DND-41 (cell line): ENCODE measurements at regions not wholly inside any gene's neighbourhood (a gene's known extent, or its start where the extent isn't known, plus 50 kb on each side); places are given as distances from the start of the nearest gene placed in this dataset.

Source experiments
- ATAC-seq: fragments of 200-7000 bp; cut with Tn5 transposase; 3 replicates; pipeline ENCODE4 v1.9.1; 2021; ENCODE audit warnings: low read depth; ENCODE audit not compliant: insufficient read depth
- DNase-seq: peaks from one replicate; pipeline ENCODE4 v3.0.0-alpha.2; 2020
- H2AFZ ChIP-seq: 2 replicates; pipeline ENCODE4 v1.6.0; 2012; ENCODE audit warnings: low read depth, low read length
- H3K27ac ChIP-seq: 2 replicates; pipeline ENCODE4 v1.5.1; 2012; ENCODE audit warnings: low read length, inconsistent platforms
- H3K27me3 ChIP-seq: fragments of 200-600 bp; sonication (generic); 2 replicates; pipeline ENCODE4 v1.6.0; 2012; ENCODE audit warnings: low read length, mild to moderate bottlenecking, inconsistent platforms; ENCODE audit not compliant: insufficient read depth, poor library complexity
- H3K36me3 ChIP-seq: 2 replicates; pipeline ENCODE4 v1.5.1; 2012; ENCODE audit warnings: low read length, inconsistent platforms; ENCODE audit not compliant: insufficient read depth
- H3K4me1 ChIP-seq: 2 replicates; pipeline ENCODE4 v1.5.1; 2012; ENCODE audit warnings: mild to moderate bottlenecking, low read length; ENCODE audit not compliant: insufficient read depth
- H3K4me2 ChIP-seq: 2 replicates; pipeline ENCODE4 v1.6.0; 2012; ENCODE audit warnings: mild to moderate bottlenecking, moderate library complexity, low read length, inconsistent platforms; ENCODE audit not compliant: insufficient read depth
- H3K4me3 ChIP-seq, 2 experiments: fragments of 200-600 bp in 1 of 2; shearing (Covaris generic) in 1 of 2; 2 replicates each; pipeline ENCODE4 v1.5.1; 2012 to 2016; ENCODE audit warnings: inconsistent platforms in 2 of 2, low read length in 2 of 2, mild to moderate bottlenecking in 2 of 2, low read depth in 1 of 2, moderate library complexity in 1 of 2
- H3K79me2 ChIP-seq: 2 replicates; pipeline ENCODE4 v1.6.0; 2012; ENCODE audit warnings: low read length, inconsistent platforms; ENCODE audit not compliant: insufficient read depth
- H3K9ac ChIP-seq: 2 replicates; pipeline ENCODE4 v1.6.0; 2012; ENCODE audit warnings: low read depth, mild to moderate bottlenecking, inconsistent platforms, low read length, moderate library complexity
- H3K9me3 ChIP-seq: 2 replicates; pipeline ENCODE4 v1.5.1; 2012; ENCODE audit warnings: low read length, moderate library complexity, mild to moderate bottlenecking, inconsistent platforms; ENCODE audit not compliant: insufficient read depth, severe bottlenecking
- H4K20me1 ChIP-seq: 2 replicates; pipeline ENCODE4 v1.6.0; 2012; ENCODE audit warnings: low read length; ENCODE audit not compliant: insufficient read depth
- EZH2 ChIP-seq: IDR thresholded peaks from 3 replicates; pipeline ENCODE4 v1.6.1; 2012; ENCODE audit warnings: borderline replicate concordance, low read depth, mild to moderate bottlenecking, moderate library complexity, low read length, inconsistent platforms; ENCODE audit not compliant: severe bottlenecking
- TF ChIP-seq, protein P1 (sequence below): IDR thresholded peaks from 2 replicates; pipeline ENCODE4 v1.5.1; 2012; ENCODE audit warnings: borderline replicate concordance, low read length, moderate library complexity, mild to moderate bottlenecking; ENCODE audit not compliant: poor library complexity, severe bottlenecking; ENCODE audit errors: extremely low read depth

- H4K20me1 ChIP-seq, result no peaks in the 10 kb centered on the region
- no peak overlapping the region for H2AFZ ChIP-seq
- TF ChIP-seq, protein P1, sequence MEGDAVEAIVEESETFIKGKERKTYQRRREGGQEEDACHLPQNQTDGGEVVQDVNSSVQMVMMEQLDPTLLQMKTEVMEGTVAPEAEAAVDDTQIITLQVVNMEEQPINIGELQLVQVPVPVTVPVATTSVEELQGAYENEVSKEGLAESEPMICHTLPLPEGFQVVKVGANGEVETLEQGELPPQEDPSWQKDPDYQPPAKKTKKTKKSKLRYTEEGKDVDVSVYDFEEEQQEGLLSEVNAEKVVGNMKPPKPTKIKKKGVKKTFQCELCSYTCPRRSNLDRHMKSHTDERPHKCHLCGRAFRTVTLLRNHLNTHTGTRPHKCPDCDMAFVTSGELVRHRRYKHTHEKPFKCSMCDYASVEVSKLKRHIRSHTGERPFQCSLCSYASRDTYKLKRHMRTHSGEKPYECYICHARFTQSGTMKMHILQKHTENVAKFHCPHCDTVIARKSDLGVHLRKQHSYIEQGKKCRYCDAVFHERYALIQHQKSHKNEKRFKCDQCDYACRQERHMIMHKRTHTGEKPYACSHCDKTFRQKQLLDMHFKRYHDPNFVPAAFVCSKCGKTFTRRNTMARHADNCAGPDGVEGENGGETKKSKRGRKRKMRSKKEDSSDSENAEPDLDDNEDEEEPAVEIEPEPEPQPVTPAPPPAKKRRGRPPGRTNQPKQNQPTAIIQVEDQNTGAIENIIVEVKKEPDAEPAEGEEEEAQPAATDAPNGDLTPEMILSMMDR, result no peak
- TF ChIP-seq EZH2, result no peak
- no peak overlapping the region for H3K4me2 ChIP-seq
- no peaks in the 10 kb centered on the region for H3K9me3 ChIP-seq
- ATAC-seq, result no peak
- no peaks in the 10 kb centered on the region for H3K4me1 ChIP-seq
- no peak overlapping the region for H3K9ac ChIP-seq
- peaks cover 3% of the 10 kb centered on the region for H3K27me3 ChIP-seq
- H3K79me2 ChIP-seq, result no peaks in the 10 kb centered on the region
- H3K36me3 ChIP-seq, result no peaks in the 10 kb centered on the region
- DNase-seq, result no peak
- no peak overlapping the region for H3K4me3 ChIP-seq
- no peak overlapping the region for H3K27ac ChIP-seq
These were observed 436.9 kb upstream of the C2CD4B start for GRCh38 chr15:62601777-62602545.

- DNase-seq, result no peak
- H3K4me2 ChIP-seq, result no peak overlapping the region
These were observed 438.7 kb upstream of the C2CD4B start for GRCh38 chr15:62603742-62604141.

DNA sequence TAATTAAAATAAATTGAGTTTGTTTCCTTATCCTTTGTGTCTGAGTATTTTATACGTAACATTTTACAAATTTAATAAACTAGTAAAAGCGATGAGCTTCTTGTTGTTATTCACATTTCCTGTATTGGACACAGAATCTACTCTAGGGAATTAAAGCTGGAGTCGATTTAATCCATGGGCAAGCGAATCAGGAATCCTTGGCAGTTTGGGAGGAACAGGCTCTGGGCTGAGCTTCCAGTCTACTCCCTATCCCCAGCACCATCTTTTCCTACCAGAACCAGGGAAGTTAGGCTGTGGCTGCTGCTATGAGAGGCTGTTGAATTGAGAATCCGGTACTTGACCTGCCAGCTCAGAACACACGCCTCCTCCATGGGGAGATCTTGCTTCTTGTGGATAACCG lies 437.3 kb upstream of the TPM1 start:
- Histone ChIP-seq H2AFZ (no peak overlapping the region), H3K4me2 (no peak overlapping the region), H4K20me1 (no peaks in the 10 kb centered on the region), H3K27ac (no peak overlapping the region), H3K36me3 (no peaks in the 10 kb centered on the region), H3K27me3 (no peaks in the 10 kb centered on the region), H3K9ac (no peak overlapping the region), H3K9me3 (no peaks in the 10 kb centered on the region), H3K4me1 (no peaks in the 10 kb centered on the region), H3K79me2 (no peaks in the 10 kb centered on the region), H3K4me3 (no peak overlapping the region)
- DNase-seq (no peak), ATAC-seq (no peak)
- TF ChIP-seq, protein P1, result no peak
- no peak for TF ChIP-seq EZH2

More at GRCh38 chr15:62603742-62604141, 438.7 kb upstream of the C2CD4B start:
- Histone ChIP-seq H3K9ac (no peak overlapping the region), H3K27me3 (no peaks in the 10 kb centered on the region), H4K20me1 (no peaks in the 10 kb centered on the region), H3K79me2 (no peaks in the 10 kb centered on the region), H2AFZ (no peak overlapping the region), H3K36me3 (no peaks in the 10 kb centered on the region), H3K27ac (no peak overlapping the region), H3K4me1 (no peaks in the 10 kb centered on the region), H3K9me3 (no peaks in the 10 kb centered on the region), H3K4me3 (no peak overlapping the region)
- TF ChIP-seq, protein P1, result no peak
- TF ChIP-seq EZH2, result no peak
- no peak for ATAC-seq
